Testis (tissue), 2 donors: ENCODE measurements at regions not wholly inside any gene's neighbourhood (a gene's known extent, or its start where the extent isn't known, plus 50 kb on each side); places are given as distances from the start of the nearest gene placed in this dataset.

Experiments
- POLR2A ChIP-seq: fragments of 450-650 bp; IDR thresholded peaks from one replicate; pipeline ENCODE4 v1.6.1; 2017; ENCODE audit warnings: antibody characterized with exemption, mild to moderate bottlenecking, moderate library complexity
- TF ChIP-seq, protein P1 (sequence below), 3 experiments: fragments of 450-650 bp in 2 of 3; fragments of 200-600 bp in 1 of 3; sonication (generic) in 1 of 3; IDR thresholded peaks; one replicate each; pipeline ENCODE4 v1.5.1; 2016 to 2019; ENCODE audit warnings: antibody characterized with exemption in 3 of 3, mild to moderate bottlenecking in 2 of 3, moderate library complexity in 1 of 3

DNA sequence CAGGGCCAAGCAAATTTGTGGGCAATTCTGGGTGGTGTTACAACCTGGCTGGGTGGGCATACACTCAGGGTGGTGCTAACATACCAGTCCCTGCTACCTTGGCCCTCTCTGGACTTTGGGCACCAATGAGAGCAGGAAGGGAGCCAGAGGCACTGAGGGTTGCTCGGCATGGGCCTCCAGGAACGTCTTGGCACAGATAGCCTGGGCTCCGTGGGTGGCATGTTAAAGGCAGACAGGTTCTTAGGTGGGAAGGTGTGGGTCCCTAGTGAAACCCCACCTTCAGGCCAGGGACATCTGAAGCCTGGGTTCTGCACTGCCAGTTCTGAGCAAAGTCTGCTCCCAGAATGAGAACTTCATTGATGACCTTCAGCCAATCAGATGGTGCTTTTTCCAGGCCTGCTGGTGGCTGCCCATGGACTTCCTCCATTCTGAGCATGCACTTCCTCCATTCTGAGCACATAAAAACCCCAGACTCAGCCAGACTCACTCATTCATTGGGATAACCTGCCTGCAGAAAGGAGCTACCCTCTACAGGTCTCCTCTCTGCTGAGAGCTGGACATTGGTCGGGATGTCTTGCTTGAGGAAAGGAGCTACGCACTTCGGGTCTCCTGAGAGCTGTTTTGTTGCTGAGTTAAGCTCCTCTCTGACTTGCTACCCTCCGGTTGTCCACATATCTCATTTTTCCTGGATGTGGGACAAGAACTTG is 2567.1 kb downstream of the PCDH9 start:
- TF ChIP-seq POLR2A: no peak
- TF ChIP-seq, protein P1, sequence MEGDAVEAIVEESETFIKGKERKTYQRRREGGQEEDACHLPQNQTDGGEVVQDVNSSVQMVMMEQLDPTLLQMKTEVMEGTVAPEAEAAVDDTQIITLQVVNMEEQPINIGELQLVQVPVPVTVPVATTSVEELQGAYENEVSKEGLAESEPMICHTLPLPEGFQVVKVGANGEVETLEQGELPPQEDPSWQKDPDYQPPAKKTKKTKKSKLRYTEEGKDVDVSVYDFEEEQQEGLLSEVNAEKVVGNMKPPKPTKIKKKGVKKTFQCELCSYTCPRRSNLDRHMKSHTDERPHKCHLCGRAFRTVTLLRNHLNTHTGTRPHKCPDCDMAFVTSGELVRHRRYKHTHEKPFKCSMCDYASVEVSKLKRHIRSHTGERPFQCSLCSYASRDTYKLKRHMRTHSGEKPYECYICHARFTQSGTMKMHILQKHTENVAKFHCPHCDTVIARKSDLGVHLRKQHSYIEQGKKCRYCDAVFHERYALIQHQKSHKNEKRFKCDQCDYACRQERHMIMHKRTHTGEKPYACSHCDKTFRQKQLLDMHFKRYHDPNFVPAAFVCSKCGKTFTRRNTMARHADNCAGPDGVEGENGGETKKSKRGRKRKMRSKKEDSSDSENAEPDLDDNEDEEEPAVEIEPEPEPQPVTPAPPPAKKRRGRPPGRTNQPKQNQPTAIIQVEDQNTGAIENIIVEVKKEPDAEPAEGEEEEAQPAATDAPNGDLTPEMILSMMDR (IDR thresholded peaks at IDR 0.05): no peak
